MM.1S (cell line): ENCODE measurements at regions not wholly inside any gene's neighbourhood (a gene's known extent, or its start where the extent isn't known, plus 50 kb on each side); places are given as distances from the start of the nearest gene placed in this dataset.

Experiments
- DNase-seq: peaks from one replicate; pipeline ENCODE4 v3.0.0-alpha.2; 2015
- H2AFZ ChIP-seq: fragments of 300-600 bp; sonication (generic); 2 replicates; pipeline ENCODE4 v1.6.0; 2016; ENCODE audit warnings: antibody characterized with exemption, low read length
- H3F3A ChIP-seq: fragments of 300-600 bp; sonication (generic); 2 replicates; pipeline ENCODE4 v1.6.1; 2016; ENCODE audit warnings: mild to moderate bottlenecking, antibody characterized with exemption, low read length, moderate library complexity, mixed read lengths; ENCODE audit not compliant: insufficient read depth
- H3K27ac ChIP-seq: fragments of 300-600 bp; sonication (generic); 2 replicates; pipeline ENCODE4 v1.5.1; 2016; ENCODE audit warnings: mild to moderate bottlenecking, low read length
- H3K27me3 ChIP-seq: fragments of 300-600 bp; sonication (generic); replicated peaks from 2 replicates; pipeline ENCODE4 v1.6.0; 2016; ENCODE audit warnings: low read length; ENCODE audit not compliant: insufficient read depth
- H3K36me3 ChIP-seq: fragments of 300-600 bp; sonication (generic); replicated peaks from 2 replicates; pipeline ENCODE4 v1.6.1; 2016; ENCODE audit warnings: mild to moderate bottlenecking, low read length, mixed read lengths; ENCODE audit not compliant: insufficient read depth
- H3K4me1 ChIP-seq: fragments of 300-600 bp; sonication (generic); 2 replicates; pipeline ENCODE4 v1.6.1; 2016; ENCODE audit warnings: low read length, mixed read lengths
- H3K4me2 ChIP-seq: fragments of 300-600 bp; sonication (generic); 2 replicates; pipeline ENCODE4 v1.6.0; 2016; ENCODE audit warnings: low read depth, low read length
- H3K4me3 ChIP-seq: fragments of 300-600 bp; sonication (generic); 2 replicates; pipeline ENCODE4 v1.5.1; 2016; ENCODE audit warnings: low read length, mixed read lengths
- H3K79me2 ChIP-seq: fragments of 300-600 bp; sonication (generic); 2 replicates; pipeline ENCODE4 v1.6.1; 2016; ENCODE audit warnings: mixed run types, low read length, mixed read lengths
- H3K9ac ChIP-seq: fragments of 300-600 bp; sonication (generic); 2 replicates; pipeline ENCODE4 v1.6.1; 2016; ENCODE audit warnings: low read length, mixed read lengths
- H3K9me2 ChIP-seq: fragments of 300-600 bp; sonication (generic); replicated peaks from 2 replicates; pipeline ENCODE4 v1.6.1; 2016; ENCODE audit warnings: mild to moderate bottlenecking, low read length, mixed read lengths; ENCODE audit not compliant: insufficient read depth
- H3K9me3 ChIP-seq: fragments of 300-600 bp; sonication (generic); replicated peaks from 2 replicates; pipeline ENCODE4 v1.6.1; 2016; ENCODE audit warnings: mild to moderate bottlenecking, low read length, mixed read lengths; ENCODE audit not compliant: insufficient read depth
- H4K20me1 ChIP-seq: fragments of 300-600 bp; sonication (generic); 2 replicates; pipeline ENCODE4 v1.6.1; 2016; ENCODE audit warnings: mild to moderate bottlenecking, low read length, moderate library complexity, mixed read lengths; ENCODE audit not compliant: insufficient read depth
- EZH2 ChIP-seq: fragments of 300-600 bp; sonication (generic); optimal IDR thresholded peaks from 2 replicates; pipeline ENCODE3; 2017; ENCODE audit warnings: low read depth, mild to moderate bottlenecking, antibody characterized with exemption, low read length, mixed read lengths
- EZH2phosphoT487 ChIP-seq: fragments of 300-600 bp; sonication (generic); IDR thresholded peaks from 2 replicates; pipeline ENCODE4 v1.6.1; 2018; ENCODE audit warnings: antibody characterized with exemption, low read length
- TF ChIP-seq, protein P1 (sequence below): fragments of 300-600 bp; sonication (generic); IDR thresholded peaks from 2 replicates; pipeline ENCODE4 v1.5.1; 2016; ENCODE audit warnings: antibody characterized with exemption, low read length, mixed read lengths

DNA sequence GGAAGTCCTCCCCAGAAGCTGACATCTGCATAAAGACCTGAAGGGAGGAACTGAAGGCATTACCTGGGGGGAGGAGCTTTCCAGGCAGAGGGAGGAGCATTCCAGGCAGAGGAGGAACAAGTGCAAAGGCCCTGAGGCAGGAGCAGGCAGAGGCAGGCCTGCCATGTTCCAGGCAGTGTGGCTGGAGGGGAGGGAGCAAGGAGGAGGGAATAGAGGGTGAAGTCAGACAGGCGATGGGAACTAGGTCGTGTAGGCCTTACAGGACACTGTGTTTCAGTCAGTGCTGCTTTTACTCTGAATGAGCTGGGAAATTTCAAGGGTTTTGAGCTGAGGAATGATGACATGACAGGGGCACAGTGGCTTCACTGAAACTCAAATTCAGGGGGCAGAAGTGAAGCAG lies 292.7 kb downstream of the BCOR start:
- Histone ChIP-seq H3K9me3 (no peaks in the 10 kb centered on the region), H3K27me3 (no peaks in the 10 kb centered on the region), H3K4me1 (no peaks in the 10 kb centered on the region), H3K9me2 (no peaks in the 10 kb centered on the region), H3K4me2 (no peak overlapping the region), H3K79me2 (no peaks in the 10 kb centered on the region), H4K20me1 (no peaks in the 10 kb centered on the region), H3K36me3 (no peaks in the 10 kb centered on the region), H2AFZ (no peak overlapping the region), H3K4me3 (no peak overlapping the region), H3K9ac (no peak overlapping the region), H3K27ac (no peak overlapping the region), H3F3A (no peaks in the 10 kb centered on the region)
- TF ChIP-seq EZH2phosphoT487 (no peak), EZH2 (no peak)
- no peak for DNase-seq

DNA sequence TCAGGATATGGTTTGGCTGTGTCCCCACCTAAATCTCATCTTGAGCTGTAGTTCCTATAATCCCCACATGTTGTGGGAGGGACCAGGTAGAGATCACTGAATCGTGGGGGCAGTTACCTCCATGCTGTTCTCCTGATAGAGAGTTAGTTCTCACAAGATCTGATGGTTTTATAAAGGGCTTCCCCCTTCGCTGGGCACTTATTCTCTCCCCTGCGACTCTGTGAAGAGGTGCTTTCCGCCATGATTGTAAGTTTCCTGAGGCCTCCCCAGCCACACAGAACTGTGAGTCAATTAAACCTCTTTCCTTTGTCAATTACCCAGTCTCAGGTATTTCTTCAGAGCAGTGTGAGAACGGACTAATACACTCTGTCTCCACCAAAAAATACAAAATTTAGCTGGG lies 291.9 kb downstream of the BCOR start:
- H3F3A ChIP-seq, result no peaks in the 10 kb centered on the region
- no peaks in the 10 kb centered on the region for H4K20me1 ChIP-seq
- H3K4me2 ChIP-seq, result no peak overlapping the region
- TF ChIP-seq, protein P1, sequence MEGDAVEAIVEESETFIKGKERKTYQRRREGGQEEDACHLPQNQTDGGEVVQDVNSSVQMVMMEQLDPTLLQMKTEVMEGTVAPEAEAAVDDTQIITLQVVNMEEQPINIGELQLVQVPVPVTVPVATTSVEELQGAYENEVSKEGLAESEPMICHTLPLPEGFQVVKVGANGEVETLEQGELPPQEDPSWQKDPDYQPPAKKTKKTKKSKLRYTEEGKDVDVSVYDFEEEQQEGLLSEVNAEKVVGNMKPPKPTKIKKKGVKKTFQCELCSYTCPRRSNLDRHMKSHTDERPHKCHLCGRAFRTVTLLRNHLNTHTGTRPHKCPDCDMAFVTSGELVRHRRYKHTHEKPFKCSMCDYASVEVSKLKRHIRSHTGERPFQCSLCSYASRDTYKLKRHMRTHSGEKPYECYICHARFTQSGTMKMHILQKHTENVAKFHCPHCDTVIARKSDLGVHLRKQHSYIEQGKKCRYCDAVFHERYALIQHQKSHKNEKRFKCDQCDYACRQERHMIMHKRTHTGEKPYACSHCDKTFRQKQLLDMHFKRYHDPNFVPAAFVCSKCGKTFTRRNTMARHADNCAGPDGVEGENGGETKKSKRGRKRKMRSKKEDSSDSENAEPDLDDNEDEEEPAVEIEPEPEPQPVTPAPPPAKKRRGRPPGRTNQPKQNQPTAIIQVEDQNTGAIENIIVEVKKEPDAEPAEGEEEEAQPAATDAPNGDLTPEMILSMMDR, result no peak
- TF ChIP-seq EZH2phosphoT487 (no peak), EZH2 (no peak)
- no peaks in the 10 kb centered on the region for H3K9me3 ChIP-seq
- no peak for DNase-seq
- no peaks in the 10 kb centered on the region for H3K79me2 ChIP-seq
- no peaks in the 10 kb centered on the region for H3K27me3 ChIP-seq
- H2AFZ ChIP-seq, result no peak overlapping the region
- H3K4me1 ChIP-seq, result no peaks in the 10 kb centered on the region
- H3K9ac ChIP-seq, result no peak overlapping the region
- H3K9me2 ChIP-seq, result no peaks in the 10 kb centered on the region
- no peaks in the 10 kb centered on the region for H3K36me3 ChIP-seq
- no peak overlapping the region for H3K4me3 ChIP-seq
- H3K27ac ChIP-seq, result no peak overlapping the region

DNA sequence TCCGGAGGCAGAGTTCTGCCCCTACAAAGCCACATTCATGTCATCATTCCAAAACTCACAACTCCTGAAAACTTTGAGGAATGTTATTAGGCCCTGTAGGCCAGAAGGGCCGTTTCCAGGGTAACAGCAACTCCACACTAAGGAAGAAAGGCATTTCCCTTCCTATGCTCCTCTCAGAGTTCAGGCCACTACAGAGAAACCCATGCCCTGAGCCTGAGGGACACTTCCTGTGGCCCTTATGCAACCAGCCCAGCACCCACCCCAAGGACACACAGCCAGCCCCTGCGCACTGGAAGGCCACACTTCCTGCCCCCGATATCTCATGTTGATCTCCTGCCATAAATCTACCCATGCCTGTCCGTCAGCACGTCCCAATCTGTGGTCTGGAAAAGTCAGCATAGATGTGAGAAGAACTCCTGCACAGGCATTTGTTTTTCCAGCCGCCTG lies 289.3 kb downstream of the BCOR start:
- Histone ChIP-seq H3K9me2 (no peaks in the 10 kb centered on the region), H3K4me1 (no peaks in the 10 kb centered on the region), H3K36me3 (no peaks in the 10 kb centered on the region), H4K20me1 (no peaks in the 10 kb centered on the region), H3K9ac (no peak overlapping the region), H3F3A (no peaks in the 10 kb centered on the region), H3K9me3 (no peaks in the 10 kb centered on the region), H3K79me2 (no peaks in the 10 kb centered on the region), H3K27me3 (no peaks in the 10 kb centered on the region), H3K4me3 (no peak overlapping the region), H2AFZ (no peak overlapping the region), H3K27ac (no peak overlapping the region), H3K4me2 (no peak overlapping the region)
- DNase-seq, result no peak
- TF ChIP-seq, protein P1, result no peak
- TF ChIP-seq EZH2phosphoT487, result no peak

DNA sequence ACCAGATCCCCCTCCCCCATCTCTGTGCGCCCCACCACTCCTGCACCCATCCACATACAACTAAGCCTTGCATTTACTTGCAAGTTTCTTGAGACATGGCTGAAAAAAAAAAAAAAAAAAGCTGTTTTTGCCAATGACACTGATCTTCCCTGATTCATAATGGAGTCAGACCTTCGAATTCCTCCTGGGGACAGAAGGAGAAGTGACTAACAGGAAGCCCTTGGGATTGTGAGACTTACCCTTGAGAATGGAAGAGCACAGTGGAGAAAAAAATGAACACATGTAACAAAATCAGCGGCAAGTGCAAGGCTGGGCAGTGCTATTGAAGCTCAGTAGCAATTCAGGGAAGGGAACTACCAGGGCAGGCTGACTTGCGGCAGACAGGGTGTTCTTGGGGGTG lies 288.4 kb downstream of the BCOR start:
- H3K9me3 ChIP-seq, result no peaks in the 10 kb centered on the region
- H3F3A ChIP-seq, result no peaks in the 10 kb centered on the region
- H3K27ac ChIP-seq, result no peak overlapping the region
- no peaks in the 10 kb centered on the region for H4K20me1 ChIP-seq
- H3K9ac ChIP-seq, result no peak overlapping the region
- H3K79me2 ChIP-seq, result no peaks in the 10 kb centered on the region
- no peaks in the 10 kb centered on the region for H3K27me3 ChIP-seq
- no peaks in the 10 kb centered on the region for H3K4me1 ChIP-seq
- no peak overlapping the region for H2AFZ ChIP-seq
- no peak overlapping the region for H3K4me3 ChIP-seq
- no peaks in the 10 kb centered on the region for H3K36me3 ChIP-seq
- H3K4me2 ChIP-seq, result no peak overlapping the region
- no peaks in the 10 kb centered on the region for H3K9me2 ChIP-seq
- DNase-seq, result no peak
- TF ChIP-seq EZH2 (no peak), EZH2phosphoT487 (no peak)
